ENCODE measurements at regions not wholly inside any gene's neighbourhood (a gene's known extent, or its start where the extent isn't known, plus 50 kb on each side); places are given as distances from the start of the nearest gene placed in this dataset.

- ATAC-seq (no peak), DNase-seq (no peak)
- no peak for TF ChIP-seq CTCF (IDR thresholded peaks at IDR 0.05)
- no peaks in the 10 kb centered on the region for H3K4me1 ChIP-seq (ENCODE audit: low read depth)
- H3K9me3 ChIP-seq, result no peaks in the 10 kb centered on the region
- no peak overlapping the region for H3K4me3 ChIP-seq
- H3K36me3 ChIP-seq (ENCODE audit: low read depth), result no peaks in the 10 kb centered on the region
- intact Hi-C loops (cut with DNase I, micrococcal nuclease), result no loop called here
Measured at GRCh38 chr3:107235193-107235927, 141.9 kb upstream of the CCDC54 start.

- TF ChIP-seq CTCF (IDR thresholded peaks at IDR 0.05), result peak; percentile 74
- ATAC-seq, result peak; percentile 83
- no peaks in the 10 kb centered on the region for H3K9me3 ChIP-seq
- peak in 1 of 3 donors; percentile 35 for DNase-seq
- intact Hi-C loops (cut with DNase I, micrococcal nuclease), result no loop called here
- H3K4me1 ChIP-seq (ENCODE audit: low read depth), result no peaks in the 10 kb centered on the region
- H3K4me3 ChIP-seq, result no peak overlapping the region
- H3K36me3 ChIP-seq (ENCODE audit: low read depth), result no peaks in the 10 kb centered on the region
Measured at GRCh38 chr3:107235928-107236315, 141.3 kb upstream of the CCDC54 start.

DNA sequence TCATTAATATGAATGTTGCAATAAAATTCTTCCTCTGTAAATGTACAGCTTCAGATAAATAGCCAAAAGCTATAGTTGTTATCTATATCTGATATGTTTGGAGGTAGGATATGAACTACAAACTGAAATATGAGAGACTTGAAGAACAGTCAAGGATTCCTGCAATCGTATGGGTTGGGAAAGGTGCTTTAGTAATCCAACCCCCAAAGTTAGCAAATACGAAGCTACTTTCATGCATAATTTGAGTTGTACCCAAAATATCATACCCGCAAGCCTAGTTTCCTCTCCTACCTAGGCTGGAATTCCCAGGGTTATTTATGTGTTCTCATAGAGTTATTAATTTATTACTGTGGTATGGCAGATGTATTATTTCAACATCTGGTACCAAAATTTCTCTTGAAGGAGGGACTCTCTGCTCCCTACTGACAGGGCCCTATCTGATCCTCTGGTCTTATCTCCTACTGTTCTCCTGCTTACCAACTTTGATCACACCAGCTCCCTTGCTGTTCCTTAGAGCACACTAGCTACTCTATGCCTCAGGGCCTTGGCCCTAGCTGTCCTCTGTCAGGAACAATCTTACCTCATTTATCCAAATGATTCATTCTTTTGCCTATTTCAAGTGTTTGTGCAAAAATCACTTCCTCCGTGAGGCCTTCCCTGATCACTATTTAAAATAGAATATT lies 140.4 kb upstream of the CCDC54 start:
- no peak overlapping the region for H3K4me3 ChIP-seq
- no peaks in the 10 kb centered on the region for H3K9me3 ChIP-seq
- ATAC-seq (no peak), DNase-seq (no peak)
- intact Hi-C loops (cut with DNase I, micrococcal nuclease), result no loop called here
- H3K4me1 ChIP-seq (ENCODE audit: low read depth), result no peaks in the 10 kb centered on the region
- H3K36me3 ChIP-seq (ENCODE audit: low read depth), result no peaks in the 10 kb centered on the region
- no peak for TF ChIP-seq CTCF (IDR thresholded peaks at IDR 0.05)

- Histone ChIP-seq H3K9me3 (no peaks in the 10 kb centered on the region), H3K4me3 (no peak overlapping the region), H3K36me3 (ENCODE audit: low read depth) (no peaks in the 10 kb centered on the region), H3K4me1 (ENCODE audit: low read depth) (no peaks in the 10 kb centered on the region)
- ATAC-seq (no peak), DNase-seq (no peak)
- intact Hi-C loops (cut with DNase I, micrococcal nuclease), result no loop called here
- TF ChIP-seq CTCF (IDR thresholded peaks at IDR 0.05), result no peak
Measured at GRCh38 chr3:107238787-107239186, 138.5 kb upstream of the CCDC54 start.

- no peak for ATAC-seq
- TF ChIP-seq CTCF (IDR thresholded peaks at IDR 0.05), result no peak
- Histone ChIP-seq H3K4me1 (ENCODE audit: low read depth) (no peaks in the 10 kb centered on the region), H3K36me3 (ENCODE audit: low read depth) (no peaks in the 10 kb centered on the region), H3K9me3 (no peaks in the 10 kb centered on the region), H3K4me3 (no peak overlapping the region)
- no peak for DNase-seq
- intact Hi-C loops (cut with DNase I, micrococcal nuclease), result loop anchor here in 1 of 2 donors (10.0 kb wide), 1 partner anchor 185 kb away; no protein-coding TSS in a partner anchor
Measured at GRCh38 chr3:107239703-107240102, 137.5 kb upstream of the CCDC54 start.

Measured in mucosa of descending colon (tissue), 3 donors.